GM12878 (cell line): ENCODE measurements at regions not wholly inside any gene's neighbourhood (a gene's known extent, or its start where the extent isn't known, plus 50 kb on each side); places are given as distances from the start of the nearest gene placed in this dataset.

ENCODE experiments used
- BRCA1 ChIP-seq: IDR thresholded peaks from 2 replicates; pipeline ENCODE4 v1.6.1; 2011; ENCODE audit warnings: low read depth, low read length, improper control_type of control experiment
- CHD2 ChIP-seq: IDR thresholded peaks from 2 replicates; pipeline ENCODE4 v1.6.1; 2011; ENCODE audit warnings: low read depth, low read length, improper control_type of control experiment, borderline replicate concordance
- EP300 ChIP-seq, 2 experiments: fragments of 150-350 bp in 1 of 2; IDR thresholded peaks; 2 replicates each; pipeline ENCODE4 v1.6.1; 2011 to 2012; ENCODE audit warnings: low read depth in 2 of 2, low read length in 2 of 2, borderline replicate concordance in 1 of 2, improper control_type of control experiment in 1 of 2, inconsistent platforms in 1 of 2; ENCODE audit not compliant: control insufficient read depth in 1 of 2
- POLR2AphosphoS5 ChIP-seq: IDR thresholded peaks from 2 replicates; pipeline ENCODE4 v1.6.1; 2011; ENCODE audit warnings: mild to moderate bottlenecking, low read length, inconsistent platforms
- TF ChIP-seq, protein P1 (sequence below): IDR thresholded peaks from 2 replicates; pipeline ENCODE4 v1.6.1; 2011; ENCODE audit warnings: low read depth, mild to moderate bottlenecking, low read length, moderate library complexity, borderline replicate concordance; ENCODE audit errors: extremely low read depth
- TF ChIP-seq, protein P2 (sequence below): IDR thresholded peaks from 2 replicates; pipeline ENCODE4 v1.6.1; 2012; ENCODE audit warnings: low read length, inconsistent platforms
- TF ChIP-seq, protein P3 (sequence below), 3 experiments: IDR thresholded peaks in 2 of 3; conservative IDR thresholded peaks in 1 of 3; 2 replicates each; pipeline ENCODE4 v1.5.1; 2011; ENCODE audit warnings: low read depth in 3 of 3, low read length in 3 of 3, mild to moderate bottlenecking in 3 of 3, control low read depth in 2 of 3, moderate library complexity in 2 of 3, inconsistent platforms in 1 of 3, mixed read lengths in 1 of 3; ENCODE audit not compliant: control insufficient read depth in 2 of 3, insufficient read depth in 1 of 3; ENCODE audit errors: extremely low read depth in 1 of 3

DNA sequence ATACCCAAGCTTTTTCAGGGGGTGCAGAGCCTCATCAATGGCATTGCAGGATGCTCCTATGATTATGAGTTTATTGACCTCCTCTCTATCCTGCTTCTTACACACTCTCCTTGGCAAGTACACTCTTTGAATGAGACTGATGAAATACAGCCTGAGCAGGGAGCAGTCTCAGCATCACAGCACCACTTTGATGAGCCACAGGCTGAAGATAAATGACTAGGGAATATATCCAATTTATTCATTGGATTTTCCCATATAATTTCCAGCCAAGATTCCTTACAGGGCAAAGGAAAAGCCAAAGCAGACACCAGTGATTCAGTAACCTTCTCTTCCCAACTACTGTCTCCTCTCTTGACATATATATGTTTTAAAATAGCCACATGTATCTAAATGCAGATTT is 79.2 kb downstream of the CASP12 start:
- TF ChIP-seq EP300 (IDR thresholded peaks at IDR 0.05; ENCODE audit: borderline replicate concordance in 1 of 2, control insufficient read depth in 1 of 2, low read depth in 2 of 2, low read length in 2 of 2), result no peak
- TF ChIP-seq, protein P1, sequence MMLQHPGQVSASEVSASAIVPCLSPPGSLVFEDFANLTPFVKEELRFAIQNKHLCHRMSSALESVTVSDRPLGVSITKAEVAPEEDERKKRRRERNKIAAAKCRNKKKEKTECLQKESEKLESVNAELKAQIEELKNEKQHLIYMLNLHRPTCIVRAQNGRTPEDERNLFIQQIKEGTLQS, result no peak
- TF ChIP-seq, protein P2, sequence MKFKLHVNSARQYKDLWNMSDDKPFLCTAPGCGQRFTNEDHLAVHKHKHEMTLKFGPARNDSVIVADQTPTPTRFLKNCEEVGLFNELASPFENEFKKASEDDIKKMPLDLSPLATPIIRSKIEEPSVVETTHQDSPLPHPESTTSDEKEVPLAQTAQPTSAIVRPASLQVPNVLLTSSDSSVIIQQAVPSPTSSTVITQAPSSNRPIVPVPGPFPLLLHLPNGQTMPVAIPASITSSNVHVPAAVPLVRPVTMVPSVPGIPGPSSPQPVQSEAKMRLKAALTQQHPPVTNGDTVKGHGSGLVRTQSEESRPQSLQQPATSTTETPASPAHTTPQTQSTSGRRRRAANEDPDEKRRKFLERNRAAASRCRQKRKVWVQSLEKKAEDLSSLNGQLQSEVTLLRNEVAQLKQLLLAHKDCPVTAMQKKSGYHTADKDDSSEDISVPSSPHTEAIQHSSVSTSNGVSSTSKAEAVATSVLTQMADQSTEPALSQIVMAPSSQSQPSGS, result no peak
- TF ChIP-seq CHD2, result no peak
- TF ChIP-seq, protein P3, sequence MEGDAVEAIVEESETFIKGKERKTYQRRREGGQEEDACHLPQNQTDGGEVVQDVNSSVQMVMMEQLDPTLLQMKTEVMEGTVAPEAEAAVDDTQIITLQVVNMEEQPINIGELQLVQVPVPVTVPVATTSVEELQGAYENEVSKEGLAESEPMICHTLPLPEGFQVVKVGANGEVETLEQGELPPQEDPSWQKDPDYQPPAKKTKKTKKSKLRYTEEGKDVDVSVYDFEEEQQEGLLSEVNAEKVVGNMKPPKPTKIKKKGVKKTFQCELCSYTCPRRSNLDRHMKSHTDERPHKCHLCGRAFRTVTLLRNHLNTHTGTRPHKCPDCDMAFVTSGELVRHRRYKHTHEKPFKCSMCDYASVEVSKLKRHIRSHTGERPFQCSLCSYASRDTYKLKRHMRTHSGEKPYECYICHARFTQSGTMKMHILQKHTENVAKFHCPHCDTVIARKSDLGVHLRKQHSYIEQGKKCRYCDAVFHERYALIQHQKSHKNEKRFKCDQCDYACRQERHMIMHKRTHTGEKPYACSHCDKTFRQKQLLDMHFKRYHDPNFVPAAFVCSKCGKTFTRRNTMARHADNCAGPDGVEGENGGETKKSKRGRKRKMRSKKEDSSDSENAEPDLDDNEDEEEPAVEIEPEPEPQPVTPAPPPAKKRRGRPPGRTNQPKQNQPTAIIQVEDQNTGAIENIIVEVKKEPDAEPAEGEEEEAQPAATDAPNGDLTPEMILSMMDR (IDR thresholded peaks at IDR 0.05 in 2 of 3, conservative IDR thresholded peaks at IDR 0.05 in 1 of 3; ENCODE audit: control insufficient read depth in 2 of 3, extremely low read depth in 1 of 3, insufficient read depth in 1 of 3, low read depth in 3 of 3, low read length in 3 of 3), result no peak
- TF ChIP-seq BRCA1, result no peak
- TF ChIP-seq POLR2AphosphoS5, result no peak
